ENCODE measurements at regions not wholly inside any gene's neighbourhood (a gene's known extent, or its start where the extent isn't known, plus 50 kb on each side); places are given as distances from the start of the nearest gene placed in this dataset.

DNA sequence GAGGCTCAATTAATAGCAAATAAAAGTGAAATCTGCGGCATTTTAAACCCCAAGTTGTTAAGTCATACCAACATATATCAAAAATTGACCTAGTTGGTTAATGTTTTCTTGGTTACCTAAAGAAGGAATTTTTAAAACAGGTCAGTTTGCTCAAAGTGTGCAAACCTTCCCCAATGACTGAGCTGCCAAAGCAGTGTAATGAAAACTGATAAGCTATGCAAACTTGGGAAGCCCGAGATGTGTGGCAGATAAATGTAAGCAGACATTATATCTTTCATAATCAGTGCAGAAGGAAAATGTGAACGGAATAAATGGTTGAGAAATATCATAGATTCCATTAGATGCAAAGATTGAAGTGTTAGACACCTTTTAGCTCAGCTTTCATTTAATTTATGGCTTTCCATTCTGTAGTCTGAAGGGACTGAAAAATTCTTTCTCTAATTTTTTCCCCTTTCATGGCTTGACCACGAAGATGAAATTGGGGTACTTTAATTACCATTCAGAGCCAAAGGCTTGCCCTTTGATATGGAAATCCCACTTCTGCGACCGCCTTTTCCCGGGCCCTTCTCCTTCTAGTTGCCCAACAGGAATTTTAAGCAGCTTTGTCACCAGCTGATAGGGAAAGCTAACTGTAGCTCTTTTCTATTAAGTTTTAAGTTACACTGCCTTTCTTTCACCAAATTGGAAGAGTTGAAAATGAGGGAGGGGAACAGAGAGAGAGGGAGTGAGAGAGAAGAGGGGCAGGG lies 306.6 kb upstream of the SOX5 start:
- TF ChIP-seq POLR2A (IDR thresholded peaks at IDR 0.05), result no peak
- TF ChIP-seq, protein P1, sequence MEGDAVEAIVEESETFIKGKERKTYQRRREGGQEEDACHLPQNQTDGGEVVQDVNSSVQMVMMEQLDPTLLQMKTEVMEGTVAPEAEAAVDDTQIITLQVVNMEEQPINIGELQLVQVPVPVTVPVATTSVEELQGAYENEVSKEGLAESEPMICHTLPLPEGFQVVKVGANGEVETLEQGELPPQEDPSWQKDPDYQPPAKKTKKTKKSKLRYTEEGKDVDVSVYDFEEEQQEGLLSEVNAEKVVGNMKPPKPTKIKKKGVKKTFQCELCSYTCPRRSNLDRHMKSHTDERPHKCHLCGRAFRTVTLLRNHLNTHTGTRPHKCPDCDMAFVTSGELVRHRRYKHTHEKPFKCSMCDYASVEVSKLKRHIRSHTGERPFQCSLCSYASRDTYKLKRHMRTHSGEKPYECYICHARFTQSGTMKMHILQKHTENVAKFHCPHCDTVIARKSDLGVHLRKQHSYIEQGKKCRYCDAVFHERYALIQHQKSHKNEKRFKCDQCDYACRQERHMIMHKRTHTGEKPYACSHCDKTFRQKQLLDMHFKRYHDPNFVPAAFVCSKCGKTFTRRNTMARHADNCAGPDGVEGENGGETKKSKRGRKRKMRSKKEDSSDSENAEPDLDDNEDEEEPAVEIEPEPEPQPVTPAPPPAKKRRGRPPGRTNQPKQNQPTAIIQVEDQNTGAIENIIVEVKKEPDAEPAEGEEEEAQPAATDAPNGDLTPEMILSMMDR (IDR thresholded peaks at IDR 0.05), result no peak
- no peak for TF ChIP-seq EP300 (IDR thresholded peaks at IDR 0.05)
